HepG2 (cell line): ENCODE measurements at regions not wholly inside any gene's neighbourhood (a gene's known extent, or its start where the extent isn't known, plus 50 kb on each side); places are given as distances from the start of the nearest gene placed in this dataset.

Experiments
- ATAC-seq: fragments of 200-7000 bp; cut with Tn5 transposase; 3 replicates; pipeline ENCODE4 v1.9.1; 2020; ENCODE audit warnings: mild to moderate bottlenecking, moderate library complexity
- BruUV-seq: library from RNA; stranded (reverse); fragments of 400-500 nt; replicated peaks from 2 replicates; lab custom pipeline; 2021; lab: Mats Ljungman, UMichigan
- CTCF ChIA-PET: fragments of 300-600 bp; formaldehyde crosslinking; extraction: SDS; loops from one replicate; lab custom pipeline; 2021; ENCODE audit warnings: low total read pairs, inconsistent platforms, low intra/inter-chr PET ratio; lab: Yijun Ruan, JAX
- POLR2A ChIA-PET: fragments of 350-600 bp; sonication (Branson Sonifier 250); formaldehyde crosslinking; loops from one replicate; lab custom pipeline; 2020; ENCODE audit warnings: antibody characterized with exemption, inconsistent platforms; lab: Yijun Ruan, JAX
- DNase-seq: peaks from one replicate; pipeline ENCODE4 v3.0.0-alpha.2; 2015; ENCODE audit warnings: low spot score
- FAIRE-seq: peaks from 3 replicates; lab custom pipeline; 2011; peaks lifted over from hg19 to GRCh38; lab: Jason Lieb, UNC
- H2AFZ ChIP-seq: one replicate; pipeline ENCODE4 v1.6.1; 2011; ENCODE audit warnings: low read length, inconsistent platforms
- H3K27ac ChIP-seq: fragments of 300-600 bp; 3 replicates; pipeline ENCODE4 v1.8.0; 2011; ENCODE audit warnings: mixed run types, mild to moderate bottlenecking, mixed read lengths, low read length, inconsistent platforms; ENCODE audit not compliant: insufficient read depth; ENCODE audit errors: extremely low read length
- H3K27me3 ChIP-seq, 2 experiments: fragments of 200-600 bp in 1 of 2; 2 replicates in 1 of 2; 3 replicates in 1 of 2; pipeline versions ENCODE4 v1.6.0 to v1.8.0; 2011; ENCODE audit warnings: low read length in 2 of 2, mild to moderate bottlenecking in 2 of 2, moderate library complexity in 2 of 2, inconsistent platforms in 1 of 2; ENCODE audit not compliant: insufficient read depth in 2 of 2, control insufficient read depth in 1 of 2
- H3K36me3 ChIP-seq, 2 experiments: fragments of 200-600 bp in 1 of 2; replicated peaks in 1 of 2; 2 replicates in 1 of 2; 3 replicates in 1 of 2; pipeline versions ENCODE4 v1.5.1 to v1.8.0; 2011; ENCODE audit warnings: low read length in 2 of 2, inconsistent platforms in 1 of 2; ENCODE audit not compliant: insufficient read depth in 2 of 2, control insufficient read depth in 1 of 2
- H3K4me1 ChIP-seq: 2 replicates; pipeline ENCODE4 v1.5.1; 2012; ENCODE audit warnings: low read length, inconsistent platforms; ENCODE audit not compliant: insufficient read depth
- H3K4me2 ChIP-seq: 2 replicates; pipeline ENCODE4 v1.6.0; 2011; ENCODE audit warnings: low read depth, low read length, inconsistent platforms
- H3K4me3 ChIP-seq, 3 experiments: fragments of 200-600 bp in 1 of 3; sonication (generic), shearing (Covaris generic) in 1 of 3; replicated peaks in 1 of 3; 2 replicates each; pipeline ENCODE4 v1.5.1; 2011 to 2016; ENCODE audit warnings: low read length in 3 of 3, inconsistent platforms in 2 of 3, low read depth in 2 of 3, mild to moderate bottlenecking in 2 of 3, control low read depth in 1 of 3, mixed read lengths in 1 of 3; ENCODE audit not compliant: insufficient read depth in 1 of 3
- H3K79me2 ChIP-seq: one replicate; pipeline ENCODE4 v1.6.1; 2011; ENCODE audit warnings: low read length, inconsistent platforms; ENCODE audit not compliant: insufficient read depth
- H3K9ac ChIP-seq: 2 replicates; pipeline ENCODE4 v1.6.0; 2011; ENCODE audit warnings: mild to moderate bottlenecking, low read depth, low read length, inconsistent platforms; ENCODE audit not compliant: insufficient read depth
- H3K9me3 ChIP-seq: 2 replicates; pipeline ENCODE4 v1.5.1; 2012; ENCODE audit warnings: mild to moderate bottlenecking, low read length
- H4K20me1 ChIP-seq: 2 replicates; pipeline ENCODE4 v1.6.0; 2011; ENCODE audit warnings: inconsistent platforms, mild to moderate bottlenecking, low read length, moderate library complexity; ENCODE audit not compliant: insufficient read depth
- ASH2L ChIP-seq: fragments of 300-600, 200-600 bp; sonication (generic); IDR thresholded peaks from 2 replicates; pipeline ENCODE4 v1.7.0; 2017; ENCODE audit warnings: low read depth, mild to moderate bottlenecking, moderate library complexity, mixed read lengths, low read length; ENCODE audit not compliant: insufficient read length
- CBX1 ChIP-seq: IDR thresholded peaks from one replicate; pipeline ENCODE4 v1.6.1; 2016; ENCODE audit warnings: antibody characterized with exemption, low read depth
- CC2D1A ChIP-seq: sonication (generic); formaldehyde crosslinking; IDR thresholded peaks from 2 replicates; pipeline ENCODE4 v1.8.1; 2023; ENCODE audit warnings: mild to moderate bottlenecking, missing genetic modification reagents
- CREB3 ChIP-seq: sonication (generic); formaldehyde crosslinking; IDR thresholded peaks from 2 replicates; pipeline ENCODE4 v1.5.0; 2020; ENCODE audit warnings: missing genetic modification reagents
- MAFF ChIP-seq: IDR thresholded peaks from 2 replicates; pipeline ENCODE4 v1.6.1; 2011; ENCODE audit warnings: low read depth, low read length, improper control_type of control experiment
- RNF219 ChIP-seq: sonication (generic); formaldehyde crosslinking; IDR thresholded peaks from 2 replicates; pipeline ENCODE4 v1.5.0; 2020; ENCODE audit warnings: mild to moderate bottlenecking, missing genetic modification reagents
- SNAPC2 ChIP-seq: sonication (generic); formaldehyde crosslinking; IDR thresholded peaks from 2 replicates; pipeline ENCODE4 v1.8.1; 2022; ENCODE audit warnings: mild to moderate bottlenecking, missing genetic modification reagents
- ZC3H4 ChIP-seq: sonication (generic); formaldehyde crosslinking; IDR thresholded peaks from 2 replicates; pipeline ENCODE4 v1.4.0; 2020; ENCODE audit warnings: missing genetic modification reagents, borderline replicate concordance
- ZNF510 ChIP-seq: sonication (generic); formaldehyde crosslinking; IDR thresholded peaks from 2 replicates; pipeline ENCODE4 v1.4.0; 2020; ENCODE audit warnings: low read depth, mild to moderate bottlenecking, missing genetic modification reagents
- ZNF704 ChIP-seq: sonication (generic); formaldehyde crosslinking; IDR thresholded peaks from 2 replicates; pipeline ENCODE4 v1.8.1; 2023; ENCODE audit warnings: mild to moderate bottlenecking, inconsistent platforms, moderate library complexity, missing genetic modification reagents, borderline replicate concordance
- WGBS: methylation state at CpG from one replicate; pipeline ENCODE4 v1.1.6; 2017; ENCODE audit warnings: low lambda C conversion rate; 5-methylcytosine and 5-hydroxymethylcytosine counted together
- in situ Hi-C: cut with HindIII; loops from 2 replicates; pipeline ENCODE4 v1.10.0; 2017; ENCODE audit warnings: low pct_unique_long_range_greater_than_20kb; ENCODE audit not compliant: extremely low pct_ligation_motif_present
- intact Hi-C: fragments of 100-400 bp; cut with micrococcal nuclease; formaldehyde crosslinking; loops from one replicate; pipeline ENCODE4 v1.10.0; 2022; ENCODE audit not compliant: unreplicated experiment

- no peak for TF ChIP-seq ASH2L
- no peak for TF ChIP-seq ZC3H4 (CRISPR knock-in tag)
- no peak for TF ChIP-seq CREB3 (CRISPR knock-in tag)
- no peak for TF ChIP-seq RNF219 (CRISPR knock-in tag)
These were observed 106.8 kb upstream of the JUN start (continued) for GRCh38 chr1:58890609-58891008.

- H3K4me3 ChIP-seq = no peak overlapping the region
- H3K27ac ChIP-seq = no peak overlapping the region
- DNase-seq = no peak
- H3K4me1 ChIP-seq = peaks cover 48% of the 10 kb centered on the region
- no peak for TF ChIP-seq CBX1
- TF ChIP-seq ZNF704 (CRISPR knock-in tag) = no peak
- no peak for TF ChIP-seq CC2D1A (CRISPR knock-in tag)
- no peak for TF ChIP-seq MAFF
- no peak for TF ChIP-seq ZNF510 (CRISPR knock-in tag)
- TF ChIP-seq SNAPC2 = no peak
- no TSS peak for BruUV-seq
- no peak for ATAC-seq
- H3K27me3 ChIP-seq = no peaks in the 10 kb centered on the region
- POLR2A ChIA-PET = no interaction called here
- no peaks in the 10 kb centered on the region for H3K36me3 ChIP-seq
- intact Hi-C loops (no loop called here), in situ Hi-C loops (no loop called here)
- WGBS = 81% methylated on average over 2 of the region's 2 CpGs
- no peak overlapping the region for H2AFZ ChIP-seq
- H3K9ac ChIP-seq = no peak overlapping the region
- FAIRE-seq = no peak
- H3K79me2 ChIP-seq = no peaks in the 10 kb centered on the region
- no peaks in the 10 kb centered on the region for H4K20me1 ChIP-seq
- no peak overlapping the region for H3K4me2 ChIP-seq
- H3K9me3 ChIP-seq = no peaks in the 10 kb centered on the region
- CTCF ChIA-PET = no interaction called here
These were observed 107.5 kb upstream of the JUN start for GRCh38 chr1:58891347-58891746.
